ENCODE measurements at regions not wholly inside any gene's neighbourhood (a gene's known extent, or its start where the extent isn't known, plus 50 kb on each side); places are given as distances from the start of the nearest gene placed in this dataset.

DNA sequence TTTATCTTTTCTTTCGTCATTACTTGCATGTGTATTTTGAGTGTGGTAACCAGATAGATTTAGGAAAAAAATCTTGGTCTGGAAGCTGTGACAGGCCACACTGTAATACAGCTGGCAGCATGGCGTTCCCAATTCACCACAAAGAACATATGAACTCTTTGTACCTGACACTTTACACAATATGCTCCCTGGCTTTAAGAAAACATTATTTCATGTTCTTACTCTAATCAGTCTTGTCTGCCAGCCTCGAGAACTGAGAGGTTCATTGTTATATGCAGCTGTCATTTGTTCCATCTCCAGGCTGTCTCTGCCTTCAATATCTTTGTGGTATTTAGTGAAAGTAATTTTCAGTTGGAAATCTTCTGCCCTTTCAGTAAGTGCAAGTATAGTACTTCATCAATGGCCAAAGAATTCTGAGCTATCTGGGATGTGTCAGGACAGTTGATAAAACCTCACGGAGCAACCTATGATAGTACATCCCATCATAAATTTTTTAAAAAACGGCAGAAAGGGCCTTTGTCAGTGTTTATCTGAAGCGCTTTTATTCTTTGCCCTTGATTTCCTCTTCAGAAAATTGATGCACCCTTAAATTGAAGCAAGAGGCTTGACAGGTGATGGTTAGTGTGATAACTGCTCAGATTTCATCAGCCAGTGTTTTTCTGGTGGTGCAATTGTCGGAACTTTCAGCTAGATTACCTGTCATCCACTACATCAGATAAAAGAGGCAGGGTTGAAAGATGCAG is 146.3 kb upstream of the SP8 start:
- in situ Hi-C loops (cut with HindIII; ENCODE audit: low sequenced_read_pairs): no loop called here

DNA sequence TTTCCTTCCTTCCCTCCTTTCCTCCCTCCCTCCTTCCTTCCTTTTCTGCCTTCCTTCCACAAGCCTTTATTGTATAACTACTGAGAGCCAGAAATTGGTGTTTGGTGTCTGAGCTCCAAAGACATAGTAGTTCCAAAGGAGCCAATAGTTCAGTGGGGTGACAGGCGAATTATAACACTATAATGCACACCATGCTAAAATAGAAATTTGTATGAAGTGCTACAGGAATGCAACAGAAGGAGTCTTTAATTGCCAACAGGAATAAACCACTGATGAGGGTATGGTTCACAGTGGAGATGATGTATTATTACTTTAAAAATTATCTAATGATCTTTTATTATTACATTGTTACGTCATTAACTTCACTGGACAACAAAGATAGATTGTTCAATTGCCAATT is 158.8 kb upstream of the SP8 start:
- in situ Hi-C loops (cut with HindIII; ENCODE audit: low sequenced_read_pairs): no loop called here

DNA sequence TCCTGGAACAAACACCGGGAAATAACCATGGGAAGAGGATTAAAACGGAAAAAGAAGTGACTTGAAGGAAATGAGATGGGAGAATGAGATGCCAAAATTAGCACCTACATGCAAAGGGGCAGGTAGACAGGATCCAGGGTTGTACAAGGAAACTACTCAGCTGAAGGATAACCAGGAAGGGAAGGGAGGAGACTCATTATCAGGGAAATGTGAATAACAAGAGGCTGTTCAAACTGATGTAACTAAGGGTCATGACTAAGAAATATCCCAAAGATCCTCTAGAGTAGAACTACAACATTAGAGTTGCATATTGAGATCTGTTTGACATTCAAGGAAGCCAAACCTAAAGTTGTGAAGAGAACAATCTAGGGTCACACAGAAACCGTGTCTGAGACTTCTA is 166.2 kb upstream of the SP8 start:
- in situ Hi-C loops (cut with HindIII; ENCODE audit: low sequenced_read_pairs): no loop called here

DNA sequence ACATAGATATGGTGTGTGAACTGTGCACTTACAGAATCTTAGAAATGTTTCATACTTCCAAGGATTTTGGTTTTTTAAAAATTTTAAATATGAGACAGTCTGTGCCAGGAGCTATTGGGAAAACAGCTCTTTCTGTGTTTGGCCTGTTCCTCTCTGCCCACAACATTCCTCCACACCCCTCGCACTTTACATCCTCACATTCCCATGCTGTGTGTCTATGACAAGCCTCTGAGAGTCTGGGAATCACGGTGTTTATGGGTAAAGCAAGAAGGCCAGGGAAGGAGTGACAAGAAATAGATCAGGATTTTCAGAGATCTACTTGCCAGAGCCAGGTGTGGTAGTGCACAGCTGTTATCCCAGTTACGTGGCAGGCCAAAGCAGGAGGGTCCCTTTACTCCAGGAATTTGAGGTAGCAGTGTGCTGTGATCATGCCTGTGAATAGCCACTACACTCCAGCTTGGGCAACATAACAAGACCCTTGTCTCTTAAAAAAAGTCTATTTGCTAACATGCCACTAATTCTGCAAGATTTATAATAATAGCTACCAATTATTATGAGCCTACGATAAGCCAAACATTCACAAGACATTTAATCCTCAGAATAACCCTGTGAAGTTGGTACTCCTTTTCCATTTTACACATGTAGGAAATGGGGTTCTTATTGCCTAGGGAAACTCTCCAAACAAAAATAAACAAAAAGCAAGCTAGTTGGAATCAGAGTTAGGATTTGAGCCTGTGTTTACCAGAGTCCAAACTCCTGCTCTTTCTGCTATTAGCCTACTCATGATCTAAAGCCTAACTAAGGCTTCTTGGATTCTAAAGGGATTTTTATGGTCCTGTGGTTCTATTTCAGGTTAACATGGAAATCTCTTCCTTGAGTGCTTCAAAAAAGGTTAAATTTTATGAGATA is 168.3 kb upstream of the SP8 start:
- in situ Hi-C loops (cut with HindIII; ENCODE audit: low sequenced_read_pairs): no loop called here

DNA sequence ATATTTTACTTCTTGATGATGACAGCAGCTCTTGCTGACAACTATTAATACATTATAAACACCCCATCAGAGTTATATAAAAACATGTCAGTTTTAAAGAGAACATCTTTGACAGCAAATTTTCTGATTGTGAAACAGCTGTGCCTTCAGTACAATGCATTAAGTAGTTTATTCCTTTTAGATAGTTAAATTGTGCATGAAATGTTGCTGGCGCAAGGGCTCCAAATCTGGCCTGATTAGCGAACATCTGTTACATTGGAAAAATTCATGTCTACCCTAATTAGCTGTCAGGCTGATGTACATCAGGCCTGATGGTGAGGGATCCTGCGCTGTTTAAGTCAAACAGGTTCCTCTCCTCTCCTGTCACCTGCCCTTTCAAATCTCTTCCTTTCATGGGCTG is 171.9 kb upstream of the SP8 start:
- in situ Hi-C loops (cut with HindIII; ENCODE audit: low sequenced_read_pairs): no loop called here

DNA sequence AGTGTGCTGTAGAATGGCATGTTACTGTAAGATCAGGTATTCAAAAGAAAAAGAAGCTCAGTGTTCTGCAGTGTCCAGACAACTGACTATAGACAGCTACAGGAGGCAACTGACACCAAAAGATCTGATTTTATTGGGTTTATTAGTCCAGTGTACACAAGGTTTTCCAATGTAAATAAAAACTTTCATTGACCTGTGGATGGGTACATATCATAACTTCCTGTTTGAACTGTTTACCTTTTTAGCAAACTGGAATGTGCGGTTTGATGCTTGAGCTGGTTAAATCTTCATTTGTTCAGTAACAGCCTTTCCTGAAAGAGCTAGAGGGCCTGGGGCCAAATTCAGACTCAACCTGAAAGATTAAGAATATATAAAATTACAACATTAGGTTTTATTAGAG is 172.6 kb upstream of the SP8 start:
- in situ Hi-C loops (cut with HindIII; ENCODE audit: low sequenced_read_pairs): no loop called here

DNA sequence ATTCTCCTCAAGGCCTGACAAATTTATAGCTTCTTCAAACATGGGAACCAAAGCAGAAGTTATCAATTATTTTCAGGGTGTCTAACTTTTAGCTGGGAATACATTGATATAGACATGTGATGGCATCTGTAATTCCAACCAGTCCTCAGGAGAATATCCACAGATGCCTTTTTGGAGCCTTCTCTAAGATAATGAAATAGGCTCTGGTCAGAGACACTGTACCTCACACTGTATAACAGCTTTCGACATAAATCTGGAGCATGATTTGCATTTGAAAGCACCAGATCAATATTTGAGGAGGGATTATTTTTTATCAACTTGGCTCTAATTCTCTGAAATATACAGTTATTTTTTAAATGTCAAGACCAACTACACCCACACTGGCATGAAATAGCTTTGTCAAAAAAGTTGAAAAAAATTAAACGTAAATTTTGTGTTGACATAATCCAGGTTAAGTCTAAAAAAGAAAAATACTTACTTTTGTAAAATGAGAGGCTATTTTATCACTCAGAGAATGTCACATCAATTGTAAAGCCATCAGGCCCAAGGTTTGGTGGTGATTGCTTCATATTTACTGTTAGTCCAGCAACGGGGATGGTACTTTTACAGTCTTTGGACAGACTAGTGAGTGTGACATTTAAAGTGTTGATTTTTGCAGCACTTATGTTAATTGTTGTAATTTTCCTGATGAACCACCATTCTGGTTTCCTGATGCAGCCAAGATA is 177.0 kb upstream of the SP8 start:
- in situ Hi-C loops (cut with HindIII; ENCODE audit: low sequenced_read_pairs): no loop called here

DNA sequence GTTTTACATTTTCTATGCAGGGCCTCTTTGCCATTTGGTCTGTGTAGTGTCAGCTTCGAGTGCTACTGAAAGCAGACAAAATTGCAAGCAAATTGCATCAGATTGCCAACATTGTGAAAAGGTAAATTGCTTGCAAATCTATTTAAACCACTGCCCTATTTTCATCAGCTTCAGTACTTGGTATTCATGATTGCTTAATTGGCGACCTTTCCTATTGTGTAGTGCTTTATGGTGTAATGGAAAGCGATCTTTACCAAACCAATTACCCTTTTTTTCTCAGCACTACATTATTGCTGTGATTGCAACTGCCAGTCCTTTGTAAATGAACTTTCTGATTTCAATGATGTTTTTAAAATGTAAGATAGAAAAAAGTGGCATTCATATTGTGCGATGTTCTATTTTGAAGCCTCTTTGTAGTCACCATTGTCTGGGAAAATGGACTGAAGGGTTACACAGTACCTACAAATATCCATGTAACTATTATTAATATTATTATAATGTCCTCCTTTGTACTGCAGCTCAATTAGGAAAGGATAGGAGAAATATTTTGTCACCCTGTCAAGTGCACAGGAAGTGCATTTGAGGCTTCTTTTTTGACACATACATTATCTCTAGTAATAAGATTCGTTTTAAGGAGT is 177.7 kb upstream of the SP8 start:
- in situ Hi-C loops (cut with HindIII; ENCODE audit: low sequenced_read_pairs): no loop called here

DNA sequence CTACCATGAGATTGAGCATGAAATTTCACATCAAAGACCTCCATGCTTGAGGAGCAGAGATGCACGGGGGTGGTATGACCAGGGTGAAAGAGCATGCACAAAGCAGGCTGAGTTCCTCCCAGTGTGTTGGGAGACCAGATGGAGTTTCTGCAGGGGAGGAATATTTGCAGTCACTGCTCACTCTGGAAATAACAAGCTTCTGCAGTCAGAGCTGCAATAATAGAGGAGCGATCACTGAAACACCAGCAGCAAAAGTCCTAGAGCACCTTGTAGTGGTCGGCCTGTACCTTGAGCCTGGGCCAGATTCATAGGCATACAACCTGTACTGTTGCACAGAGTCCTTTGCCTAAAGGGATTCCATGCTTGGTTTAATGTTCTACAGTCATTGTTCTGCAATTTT is 184.5 kb upstream of the SP8 start:
- in situ Hi-C loops (cut with HindIII; ENCODE audit: low sequenced_read_pairs): no loop called here

DNA sequence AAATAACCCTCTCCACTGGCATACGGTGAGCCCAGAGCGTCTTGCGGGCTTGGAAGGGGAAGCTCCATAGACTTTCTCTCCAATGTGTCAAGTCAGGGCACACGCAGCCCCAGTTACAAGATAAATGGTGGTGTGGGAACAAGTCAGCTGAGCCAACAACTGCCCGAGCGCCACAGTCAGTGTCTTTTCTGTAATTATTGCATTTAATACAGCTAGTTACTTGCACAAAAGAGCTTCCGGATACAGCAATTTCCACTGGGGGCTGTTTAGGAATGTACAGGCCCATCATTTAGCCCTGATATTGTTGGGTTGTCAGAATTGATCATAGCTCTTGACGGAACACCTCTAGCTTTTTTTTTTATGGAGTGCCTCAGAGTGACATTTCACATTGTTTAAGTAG is 193.5 kb upstream of the SP8 start:
- in situ Hi-C loops (cut with HindIII; ENCODE audit: low sequenced_read_pairs): no loop called here

DNA sequence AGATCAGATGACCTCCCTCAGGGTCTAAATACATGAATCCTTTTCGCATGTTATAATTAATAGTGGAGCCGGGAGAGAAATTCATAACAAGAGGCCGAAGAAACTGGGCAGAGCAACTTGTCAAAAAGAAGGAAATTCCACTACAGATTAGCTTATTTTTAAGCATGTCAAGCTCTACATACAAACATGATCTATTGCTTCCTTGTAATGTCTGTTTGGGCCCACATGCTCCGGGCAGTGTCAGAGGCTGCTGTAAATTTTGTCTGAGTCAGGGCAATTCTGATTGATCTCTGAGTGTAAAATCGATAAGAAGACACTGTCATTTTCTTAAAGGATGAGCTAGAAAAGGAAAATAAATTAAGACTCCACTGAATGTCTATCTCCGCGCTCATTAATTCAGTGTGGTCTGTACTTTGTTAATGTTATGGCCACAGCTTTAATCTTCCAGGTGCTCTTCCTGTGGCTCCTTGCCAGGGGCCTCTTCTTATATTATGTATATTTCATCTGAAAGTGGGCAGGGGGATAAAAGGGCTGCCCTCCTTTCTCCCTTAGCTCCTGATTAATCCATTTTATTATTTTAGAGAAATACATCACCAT is 194.1 kb upstream of the SP8 start:
- in situ Hi-C loops (cut with HindIII; ENCODE audit: low sequenced_read_pairs): no loop called here

DNA sequence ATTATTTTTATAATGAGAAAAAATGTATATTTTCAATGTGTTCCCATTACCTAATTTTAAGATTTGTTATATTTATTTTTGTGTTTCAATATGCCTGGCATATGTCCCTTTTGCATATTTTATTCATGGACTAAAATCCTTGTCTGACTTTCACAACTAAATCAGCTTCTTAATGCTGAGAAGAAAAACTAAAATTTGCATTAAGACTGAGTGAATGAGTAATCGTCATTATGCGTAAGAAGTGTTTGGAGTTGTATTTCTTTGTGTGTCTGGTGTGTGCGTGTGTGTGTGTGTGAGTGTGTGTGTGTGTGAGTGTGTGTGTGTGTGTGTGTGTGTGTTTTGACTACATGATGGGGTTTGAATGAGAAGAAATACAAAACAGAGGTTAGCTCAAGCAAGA is 201.7 kb upstream of the SP8 start:
- in situ Hi-C loops (cut with HindIII; ENCODE audit: low sequenced_read_pairs): no loop called here

DNA sequence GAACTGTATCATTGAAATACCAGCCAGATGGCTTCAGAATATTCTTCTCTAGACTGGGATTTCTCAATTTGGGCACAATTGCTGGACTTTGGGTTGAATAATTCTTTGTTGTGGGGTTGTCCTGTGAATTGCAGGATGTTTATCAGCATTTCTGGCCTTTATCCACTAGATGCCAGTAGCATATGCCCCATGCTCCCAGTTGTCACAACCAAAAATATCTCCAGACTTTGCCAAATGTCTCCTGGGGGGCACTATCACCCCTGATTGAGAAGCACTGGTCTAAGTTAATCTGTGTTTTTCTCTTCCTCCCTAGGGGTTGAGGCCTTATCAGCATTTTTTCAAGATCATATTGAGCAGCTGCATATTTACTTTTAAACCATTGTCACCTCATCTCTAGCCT is 204.9 kb upstream of the SP8 start:
- in situ Hi-C loops (cut with HindIII; ENCODE audit: low sequenced_read_pairs): no loop called here

DNA sequence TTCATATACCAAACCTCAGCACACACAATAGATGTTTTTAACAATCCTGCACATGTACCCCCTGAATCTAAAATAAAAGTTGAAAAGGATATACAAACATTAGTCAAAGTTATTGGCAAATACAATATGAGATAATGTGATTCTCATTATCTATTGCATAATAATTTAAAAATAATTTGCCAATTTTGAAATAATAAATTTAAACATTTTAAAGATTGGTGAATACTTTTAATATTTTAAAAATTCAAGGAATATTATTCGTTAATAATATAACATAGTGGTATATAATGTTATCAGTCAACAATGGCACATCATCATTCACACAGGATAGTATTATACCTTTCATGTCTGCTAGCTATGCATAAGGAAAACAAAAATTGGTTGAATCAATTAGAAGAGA is 207.0 kb upstream of the SP8 start:
- in situ Hi-C loops (cut with HindIII; ENCODE audit: low sequenced_read_pairs): no loop called here

DNA sequence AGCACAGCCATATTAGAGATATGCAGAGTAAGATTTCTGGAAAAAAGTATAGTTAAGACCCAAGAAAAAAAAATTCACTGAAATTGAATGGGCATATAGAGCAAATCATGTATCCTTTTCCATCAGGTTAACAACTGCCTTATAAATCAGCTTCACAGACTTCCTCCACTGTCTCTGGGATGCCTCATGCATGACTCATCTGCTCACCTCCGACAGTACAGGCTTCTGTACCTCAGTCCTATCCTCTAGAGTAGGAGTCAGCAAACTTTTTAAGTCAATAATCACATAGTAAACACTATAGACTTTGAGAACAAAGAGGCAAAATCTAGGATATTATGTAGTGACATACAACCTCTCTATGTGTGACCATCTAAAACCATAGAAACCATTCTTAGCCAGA is 211.6 kb upstream of the SP8 start:
- in situ Hi-C loops (cut with HindIII; ENCODE audit: low sequenced_read_pairs): no loop called here

DNA sequence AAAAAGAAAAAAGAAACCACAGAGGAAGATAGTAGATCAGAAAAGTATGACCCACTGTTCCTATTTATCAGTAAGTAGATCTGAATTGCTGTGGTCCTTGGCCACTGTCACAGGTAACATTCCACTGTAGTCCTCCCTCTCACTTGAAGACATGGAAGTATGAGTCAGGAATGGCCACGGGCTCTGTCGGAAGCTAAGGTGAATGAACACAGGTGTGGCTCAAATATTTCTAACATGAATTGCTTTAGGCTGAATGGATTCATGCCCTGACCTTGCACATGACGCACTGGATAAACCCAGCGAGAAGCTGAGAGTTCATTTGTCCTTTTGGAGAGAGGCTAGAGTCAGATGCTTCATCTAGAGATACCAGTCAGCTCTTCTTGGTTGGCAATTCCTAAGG is 224.5 kb upstream of the SP8 start:
- in situ Hi-C loops (cut with HindIII; ENCODE audit: low sequenced_read_pairs): no loop called here

DNA sequence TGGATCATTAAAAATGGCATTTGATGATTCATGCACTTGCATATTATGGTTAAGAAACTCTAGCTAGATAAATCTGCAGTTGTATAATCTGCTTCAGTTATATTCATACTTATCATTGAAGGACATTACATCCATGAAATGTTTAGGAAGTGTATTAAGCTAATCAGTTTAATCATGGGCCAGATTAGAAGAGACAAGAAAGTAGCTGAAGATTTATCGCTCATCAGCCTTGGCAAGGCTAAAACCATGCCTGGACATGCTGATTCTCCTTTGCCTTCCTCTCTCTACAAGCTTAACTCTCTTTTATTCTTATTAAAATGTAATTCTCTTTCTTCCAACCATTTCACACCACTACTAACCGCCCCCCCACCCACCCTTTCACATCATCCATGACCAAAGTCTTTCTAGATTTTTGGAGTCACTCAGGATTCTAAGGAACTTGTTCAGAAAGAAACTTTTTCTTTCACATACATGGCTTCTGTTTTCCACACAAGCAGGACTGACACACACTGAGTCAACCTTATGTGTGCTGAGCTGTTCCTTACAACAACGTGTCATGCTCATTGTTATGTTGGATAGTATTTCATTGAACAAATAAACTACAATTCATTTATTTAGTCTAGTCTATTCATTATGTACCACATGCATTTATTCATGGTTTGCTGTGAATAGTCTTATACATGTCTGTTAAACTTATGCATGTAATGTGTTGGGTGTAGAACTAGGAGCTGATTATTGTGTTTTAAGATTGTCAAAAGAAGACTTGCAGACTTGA is 227.3 kb upstream of the SP8 start:
- in situ Hi-C loops (cut with HindIII; ENCODE audit: low sequenced_read_pairs): no loop called here

DNA sequence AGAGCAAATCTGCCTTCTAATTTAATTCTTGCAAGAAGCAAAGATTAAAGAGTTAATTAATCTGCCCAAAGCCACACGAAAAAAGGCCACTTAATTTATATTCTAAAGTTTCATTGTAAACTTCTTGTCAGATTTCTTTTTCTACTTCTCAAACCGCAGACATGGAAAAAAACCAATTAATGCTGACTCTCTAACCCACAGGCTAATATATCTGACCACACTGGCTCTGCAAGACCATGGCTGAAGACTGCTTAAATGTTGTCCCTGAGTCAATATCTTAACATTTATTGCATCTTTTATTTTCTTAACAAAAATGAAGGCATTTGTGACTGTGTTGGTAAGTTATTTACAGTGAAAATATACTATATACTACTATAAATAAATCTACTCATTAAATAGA is 234.0 kb upstream of the SP8 start:
- in situ Hi-C loops (cut with HindIII; ENCODE audit: low sequenced_read_pairs): no loop called here

DNA sequence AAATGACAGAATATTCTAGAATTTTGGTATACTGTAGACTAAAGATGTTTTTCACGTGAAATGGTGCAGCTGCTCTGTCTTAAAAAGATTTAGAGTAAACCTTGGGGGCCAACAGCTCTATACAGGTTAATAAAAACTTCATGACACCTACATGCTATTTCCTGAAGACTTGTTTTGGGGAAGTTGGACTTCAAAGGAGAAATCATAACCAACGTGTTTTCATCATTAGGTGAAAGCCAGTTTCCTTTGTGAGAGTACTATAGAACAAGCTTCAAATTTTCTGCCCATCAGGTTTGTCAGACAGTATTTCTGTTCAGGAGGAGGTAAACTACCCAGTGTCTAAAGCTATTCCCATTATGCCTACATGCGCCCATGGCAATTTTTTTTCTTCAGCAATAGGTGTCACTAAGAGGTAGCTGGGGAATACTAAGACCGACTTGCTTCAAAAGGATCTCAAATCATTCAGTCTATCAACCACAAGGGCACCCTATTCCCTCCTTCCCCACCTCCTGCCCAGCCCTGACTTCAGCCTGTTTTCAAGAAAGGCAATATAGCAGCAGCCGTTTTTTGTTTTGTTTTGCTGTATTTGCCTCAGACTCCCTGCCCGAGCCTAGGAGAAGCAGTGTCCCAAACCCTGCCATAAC is 237.3 kb upstream of the SP8 start:
- in situ Hi-C loops (cut with HindIII; ENCODE audit: low sequenced_read_pairs): no loop called here

DNA sequence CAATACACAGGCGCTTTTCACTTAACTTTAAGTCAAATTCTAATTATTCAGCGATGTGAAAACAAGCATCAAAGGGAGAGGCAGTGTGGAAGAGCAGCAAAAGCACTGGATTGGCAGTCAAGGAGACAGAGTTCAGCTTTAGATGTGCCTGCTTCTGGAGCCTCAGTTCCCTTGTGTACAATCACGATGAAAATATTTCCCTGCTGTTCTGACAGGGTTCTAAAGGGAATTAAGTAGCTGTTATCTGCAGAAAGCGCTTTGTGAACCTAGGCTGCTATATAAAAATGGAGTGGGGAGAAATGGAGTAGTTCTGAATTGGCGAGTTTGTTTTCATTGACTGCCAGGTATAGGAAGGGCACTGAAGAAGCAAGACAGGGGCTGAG is 237.8 kb upstream of the SP8 start:
- in situ Hi-C loops (cut with HindIII; ENCODE audit: low sequenced_read_pairs): no loop called here
